SU-DHL-6 (cell line): ENCODE measurements at regions not wholly inside any gene's neighbourhood (a gene's known extent, or its start where the extent isn't known, plus 50 kb on each side); places are given as distances from the start of the nearest gene placed in this dataset.

Source experiments
- H2AFZ ChIP-seq: fragments of 200-600 bp; sonication (generic); 2 replicates; pipeline ENCODE4 v1.6.1; 2014; ENCODE audit warnings: low read depth, mild to moderate bottlenecking, moderate library complexity, mixed read lengths, antibody characterized with exemption, low read length; ENCODE audit not compliant: severe bottlenecking
- H3F3A ChIP-seq: fragments of 200-600 bp; shearing (Covaris generic); 2 replicates; pipeline ENCODE4 v1.6.0; 2016; ENCODE audit warnings: antibody characterized with exemption, mild to moderate bottlenecking; ENCODE audit not compliant: insufficient read depth
- H3K27ac ChIP-seq: fragments of 200-600 bp; sonication (generic); 2 replicates; pipeline ENCODE4 v1.5.1; 2016; ENCODE audit warnings: low read depth, mild to moderate bottlenecking, low read length, moderate library complexity, mixed read lengths
- H3K27me3 ChIP-seq: fragments of 200-600 bp; sonication (generic), shearing (Covaris generic); 2 replicates; pipeline ENCODE4 v1.6.0; 2014; ENCODE audit warnings: mild to moderate bottlenecking, low read length
- H3K36me3 ChIP-seq: fragments of 200-600 bp; sonication (generic); 2 replicates; pipeline ENCODE4 v1.6.1; 2014; ENCODE audit warnings: mild to moderate bottlenecking, low read length, mixed read lengths
- H3K4me2 ChIP-seq: fragments of 300-600, 200-600 bp; shearing (Covaris generic), sonication (generic); 2 replicates; pipeline ENCODE4 v1.6.0; 2014; ENCODE audit warnings: low read length, low read depth, mild to moderate bottlenecking; ENCODE audit not compliant: poor library complexity, severe bottlenecking
- H3K4me3 ChIP-seq: fragments of 200-600 bp; sonication (generic); 2 replicates; pipeline ENCODE4 v1.5.1; 2014; ENCODE audit warnings: antibody characterized with exemption, low read length, mild to moderate bottlenecking, mixed read lengths; ENCODE audit not compliant: insufficient read depth, poor library complexity, severe bottlenecking
- H3K79me2 ChIP-seq: fragments of 200-600 bp; sonication (generic); 2 replicates; pipeline ENCODE4 v1.6.1; 2014; ENCODE audit warnings: mild to moderate bottlenecking, low read length, moderate library complexity; ENCODE audit not compliant: insufficient read depth
- H3K9ac ChIP-seq: fragments of 200-600 bp; sonication (generic); 2 replicates; pipeline ENCODE4 v1.7.0; 2014; ENCODE audit warnings: mild to moderate bottlenecking, low read length
- H3K9me2 ChIP-seq: fragments of 200-600 bp; sonication (generic); replicated peaks from 2 replicates; pipeline ENCODE4 v1.6.1; 2014; ENCODE audit warnings: low read length; ENCODE audit not compliant: insufficient read depth
- H3K9me3 ChIP-seq: fragments of 200-600 bp; sonication (generic); 2 replicates; pipeline ENCODE4 v1.6.1; 2014; ENCODE audit warnings: low read length, mixed read lengths; ENCODE audit not compliant: insufficient read depth
- H4K20me1 ChIP-seq: fragments of 200-600 bp; sonication (generic); 2 replicates; pipeline ENCODE4 v1.6.1; 2014; ENCODE audit warnings: low read depth, mild to moderate bottlenecking, antibody characterized with exemption, low read length, moderate library complexity, mixed read lengths
- EZH2phosphoT487 ChIP-seq: fragments of 200-600 bp; sonication (generic), shearing (Covaris generic); conservative IDR thresholded peaks from 2 replicates; pipeline ENCODE4 v1.6.1; 2018; ENCODE audit warnings: mild to moderate bottlenecking, antibody characterized with exemption, low read length, moderate library complexity, mixed read lengths
- TF ChIP-seq, protein P1 (sequence below): fragments of 200-600 bp; sonication (generic); IDR thresholded peaks from one replicate; pipeline ENCODE4 v1.5.1; 2017; ENCODE audit warnings: antibody characterized with exemption, mild to moderate bottlenecking, low read length, moderate library complexity; ENCODE audit not compliant: insufficient read depth, poor library complexity, severe bottlenecking

DNA sequence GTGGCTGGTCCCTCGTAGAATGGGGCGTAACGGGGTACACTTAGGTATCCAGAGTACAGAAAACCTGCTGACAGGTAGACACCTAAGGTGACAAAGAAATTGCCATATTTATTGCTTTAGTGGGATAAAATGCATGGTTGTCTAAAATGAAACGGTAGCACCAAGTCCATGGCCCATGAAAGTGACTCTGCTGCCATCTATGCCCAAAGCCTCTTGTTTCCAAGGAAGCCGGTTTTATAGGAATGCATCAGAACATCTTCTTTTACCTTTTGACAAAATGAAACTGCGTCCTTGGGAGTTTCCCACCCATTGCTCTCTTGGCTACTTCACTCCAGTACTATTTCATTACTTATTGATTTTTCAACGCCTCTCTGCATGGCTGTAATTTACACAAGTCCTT is 151.3 kb upstream of the ZFHX3 start:
- Histone ChIP-seq H3F3A (no peaks in the 10 kb centered on the region), H3K27ac (no peak overlapping the region), H3K9ac (no peak overlapping the region), H3K4me2 (no peak overlapping the region), H3K9me3 (no peaks in the 10 kb centered on the region), H3K79me2 (no peaks in the 10 kb centered on the region), H2AFZ (no peak overlapping the region), H3K27me3 (no peaks in the 10 kb centered on the region), H3K36me3 (no peaks in the 10 kb centered on the region), H3K4me3 (no peak overlapping the region), H4K20me1 (no peaks in the 10 kb centered on the region), H3K9me2 (no peaks in the 10 kb centered on the region)
- TF ChIP-seq EZH2phosphoT487 = no peak
- TF ChIP-seq, protein P1, sequence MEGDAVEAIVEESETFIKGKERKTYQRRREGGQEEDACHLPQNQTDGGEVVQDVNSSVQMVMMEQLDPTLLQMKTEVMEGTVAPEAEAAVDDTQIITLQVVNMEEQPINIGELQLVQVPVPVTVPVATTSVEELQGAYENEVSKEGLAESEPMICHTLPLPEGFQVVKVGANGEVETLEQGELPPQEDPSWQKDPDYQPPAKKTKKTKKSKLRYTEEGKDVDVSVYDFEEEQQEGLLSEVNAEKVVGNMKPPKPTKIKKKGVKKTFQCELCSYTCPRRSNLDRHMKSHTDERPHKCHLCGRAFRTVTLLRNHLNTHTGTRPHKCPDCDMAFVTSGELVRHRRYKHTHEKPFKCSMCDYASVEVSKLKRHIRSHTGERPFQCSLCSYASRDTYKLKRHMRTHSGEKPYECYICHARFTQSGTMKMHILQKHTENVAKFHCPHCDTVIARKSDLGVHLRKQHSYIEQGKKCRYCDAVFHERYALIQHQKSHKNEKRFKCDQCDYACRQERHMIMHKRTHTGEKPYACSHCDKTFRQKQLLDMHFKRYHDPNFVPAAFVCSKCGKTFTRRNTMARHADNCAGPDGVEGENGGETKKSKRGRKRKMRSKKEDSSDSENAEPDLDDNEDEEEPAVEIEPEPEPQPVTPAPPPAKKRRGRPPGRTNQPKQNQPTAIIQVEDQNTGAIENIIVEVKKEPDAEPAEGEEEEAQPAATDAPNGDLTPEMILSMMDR = no peak

DNA sequence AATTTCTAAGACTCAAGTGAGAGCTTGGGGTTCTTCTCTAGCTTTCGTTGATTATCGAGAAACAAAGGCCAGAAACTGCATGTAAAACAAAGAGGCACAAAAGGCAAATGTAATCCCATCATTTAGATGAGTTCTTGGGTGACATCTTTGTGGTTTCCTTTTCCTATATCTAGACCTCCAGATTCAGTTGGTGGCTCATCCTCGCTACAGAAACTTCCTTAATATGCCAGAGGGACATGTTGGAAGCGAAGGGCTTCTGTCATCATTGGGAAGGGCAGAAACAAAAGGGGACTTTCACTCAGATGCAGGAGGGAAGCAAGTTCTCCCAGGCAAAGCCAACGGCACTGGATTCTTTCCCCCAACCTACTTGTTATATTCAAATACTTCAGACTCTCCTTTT is 150.6 kb upstream of the ZFHX3 start:
- Histone ChIP-seq H3K27ac (no peak overlapping the region), H4K20me1 (no peaks in the 10 kb centered on the region), H3K79me2 (no peaks in the 10 kb centered on the region), H3K9me2 (no peaks in the 10 kb centered on the region), H3K9ac (no peak overlapping the region), H3K4me2 (no peak overlapping the region), H3K36me3 (no peaks in the 10 kb centered on the region), H3K9me3 (no peaks in the 10 kb centered on the region), H3K27me3 (no peaks in the 10 kb centered on the region), H3K4me3 (no peak overlapping the region), H2AFZ (no peak overlapping the region), H3F3A (no peaks in the 10 kb centered on the region)
- TF ChIP-seq, protein P1 = no peak
- no peak for TF ChIP-seq EZH2phosphoT487

DNA sequence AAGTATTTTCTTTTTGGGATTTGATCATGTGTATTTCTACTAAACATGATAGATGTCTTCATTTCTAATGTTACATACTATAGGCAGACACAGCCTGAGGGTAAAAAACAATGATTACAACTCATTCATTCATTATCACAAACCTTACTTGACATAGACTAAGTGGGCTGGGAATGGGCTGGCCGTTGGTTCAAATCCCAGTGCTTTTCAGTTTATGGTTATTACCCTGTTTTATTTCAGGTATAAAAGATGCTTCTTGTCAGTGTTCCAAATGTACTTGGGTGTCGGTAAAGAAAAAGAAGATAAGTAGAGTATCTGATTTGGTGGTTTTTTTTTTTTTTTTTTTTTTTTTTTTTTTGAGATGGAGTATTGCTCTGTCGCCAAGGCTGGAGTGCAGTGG is 149.7 kb upstream of the ZFHX3 start:
- Histone ChIP-seq H3F3A (no peaks in the 10 kb centered on the region), H4K20me1 (no peaks in the 10 kb centered on the region), H3K9me3 (no peaks in the 10 kb centered on the region), H3K4me2 (no peak overlapping the region), H3K27ac (no peak overlapping the region), H3K4me3 (no peak overlapping the region), H3K9ac (no peak overlapping the region), H3K27me3 (no peaks in the 10 kb centered on the region), H3K36me3 (no peaks in the 10 kb centered on the region), H3K9me2 (no peaks in the 10 kb centered on the region), H3K79me2 (no peaks in the 10 kb centered on the region), H2AFZ (no peak overlapping the region)
- no peak for TF ChIP-seq EZH2phosphoT487
- TF ChIP-seq, protein P1 = no peak

DNA sequence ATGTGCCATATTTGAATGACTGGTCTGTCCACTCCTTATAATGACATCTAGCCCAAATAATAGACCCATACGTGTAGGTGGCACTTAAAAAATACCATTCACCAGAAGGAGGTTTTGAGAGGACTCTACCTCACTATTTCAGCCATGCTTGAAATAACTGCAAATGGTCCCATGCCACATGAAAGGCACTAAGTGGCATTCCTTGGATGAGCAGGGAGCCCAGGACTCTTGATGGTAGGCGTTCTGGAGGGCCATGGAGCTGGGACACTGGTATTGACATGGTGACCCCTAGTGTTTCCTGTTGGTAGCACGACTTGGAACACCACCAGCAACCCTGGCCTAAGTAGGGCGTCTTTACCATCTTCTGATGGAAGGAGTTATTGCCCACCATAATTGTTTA is 148.7 kb upstream of the ZFHX3 start:
- H3K27ac ChIP-seq = no peak overlapping the region
- no peak overlapping the region for H2AFZ ChIP-seq
- H3K9me2 ChIP-seq = no peaks in the 10 kb centered on the region
- no peaks in the 10 kb centered on the region for H3K27me3 ChIP-seq
- no peak overlapping the region for H3K4me3 ChIP-seq
- H4K20me1 ChIP-seq = no peaks in the 10 kb centered on the region
- no peaks in the 10 kb centered on the region for H3K9me3 ChIP-seq
- no peak overlapping the region for H3K4me2 ChIP-seq
- no peaks in the 10 kb centered on the region for H3K36me3 ChIP-seq
- H3F3A ChIP-seq = no peaks in the 10 kb centered on the region
- no peak overlapping the region for H3K9ac ChIP-seq
- TF ChIP-seq, protein P1 = peak; percentile 26
- no peak for TF ChIP-seq EZH2phosphoT487
- H3K79me2 ChIP-seq = no peaks in the 10 kb centered on the region
